ENCODE measurements at regions not wholly inside any gene's neighbourhood (a gene's known extent, or its start where the extent isn't known, plus 50 kb on each side); places are given as distances from the start of the nearest gene placed in this dataset.

- TF ChIP-seq CTCF (IDR thresholded peaks at IDR 0.05; ENCODE audit: insufficient read depth, low read depth, low read length) = no peak
- DNase-seq (ENCODE audit: low read depth) = no peak
- H3K4me3 ChIP-seq (ENCODE audit: low read depth, low read length) = no peak overlapping the region
- H3K27me3 ChIP-seq (ENCODE audit: control insufficient read depth, insufficient read depth, low read length) = no peaks in the 10 kb centered on the region
- H3K36me3 ChIP-seq (ENCODE audit: control insufficient read depth, insufficient read depth, low read length) = no peaks in the 10 kb centered on the region
- POLR2A ChIA-PET = no interaction called here
- CTCF ChIA-PET = interaction anchor here (0.6 kb wide), 1 partner anchor 168 kb away, joined by 3 read pairs; no protein-coding TSS in a partner anchor
Measured at GRCh38 chr13:40274103-40274502, 392.3 kb downstream of the FOXO1 start.

GRCh38 chr13:40275155-40275554 is 391.3 kb downstream of the FOXO1 start:
- no peak for TF ChIP-seq CTCF (IDR thresholded peaks at IDR 0.05; ENCODE audit: insufficient read depth, low read depth, low read length)
- Histone ChIP-seq H3K36me3 (ENCODE audit: control insufficient read depth, insufficient read depth, low read length) (no peaks in the 10 kb centered on the region), H3K4me3 (ENCODE audit: low read depth, low read length) (no peak overlapping the region), H3K27me3 (ENCODE audit: control insufficient read depth, insufficient read depth, low read length) (no peaks in the 10 kb centered on the region)
- ChIA-PET CTCF (no interaction called here), POLR2A (no interaction called here)
- DNase-seq (ENCODE audit: low read depth) = no peak

- Histone ChIP-seq H3K36me3 (ENCODE audit: control insufficient read depth, insufficient read depth, low read length) (no peaks in the 10 kb centered on the region), H3K27me3 (ENCODE audit: control insufficient read depth, insufficient read depth, low read length) (no peaks in the 10 kb centered on the region), H3K4me3 (ENCODE audit: low read depth, low read length) (no peak overlapping the region)
- TF ChIP-seq CTCF (IDR thresholded peaks at IDR 0.05; ENCODE audit: insufficient read depth, low read depth, low read length) = no peak
- peak; percentile 11 for DNase-seq (ENCODE audit: low read depth)
- POLR2A ChIA-PET = no interaction called here
- CTCF ChIA-PET = no interaction called here
Measured at GRCh38 chr13:40275636-40276035, 390.8 kb downstream of the FOXO1 start.

GRCh38 chr13:40283666-40284065 is 382.8 kb downstream of the FOXO1 start:
- DNase-seq (ENCODE audit: low read depth) = no peak
- TF ChIP-seq CTCF (IDR thresholded peaks at IDR 0.05; ENCODE audit: insufficient read depth, low read depth, low read length) = no peak
- Histone ChIP-seq H3K27me3 (ENCODE audit: control insufficient read depth, insufficient read depth, low read length) (no peaks in the 10 kb centered on the region), H3K36me3 (ENCODE audit: control insufficient read depth, insufficient read depth, low read length) (no peaks in the 10 kb centered on the region), H3K4me3 (ENCODE audit: low read depth, low read length) (no peak overlapping the region)
- POLR2A ChIA-PET = no interaction called here
- CTCF ChIA-PET = no interaction called here

GRCh38 chr13:40285634-40286033 is 380.8 kb downstream of the FOXO1 start:
- no peaks in the 10 kb centered on the region for H3K36me3 ChIP-seq (ENCODE audit: control insufficient read depth, insufficient read depth, low read length)
- DNase-seq (ENCODE audit: low read depth) = no peak
- ChIA-PET POLR2A (no interaction called here), CTCF (interaction anchor here (0.7 to 1.4 kb wide), 2 partner anchors 13 to 383 kb away, joined by 3 to 5 read pairs; no protein-coding TSS in a partner anchor)
- no peak for TF ChIP-seq CTCF (IDR thresholded peaks at IDR 0.05; ENCODE audit: insufficient read depth, low read depth, low read length)
- H3K27me3 ChIP-seq (ENCODE audit: control insufficient read depth, insufficient read depth, low read length) = no peaks in the 10 kb centered on the region
- no peak overlapping the region for H3K4me3 ChIP-seq (ENCODE audit: low read depth, low read length)
